ENCODE measurements at regions not wholly inside any gene's neighbourhood (a gene's known extent, or its start where the extent isn't known, plus 50 kb on each side); places are given as distances from the start of the nearest gene placed in this dataset.

DNA sequence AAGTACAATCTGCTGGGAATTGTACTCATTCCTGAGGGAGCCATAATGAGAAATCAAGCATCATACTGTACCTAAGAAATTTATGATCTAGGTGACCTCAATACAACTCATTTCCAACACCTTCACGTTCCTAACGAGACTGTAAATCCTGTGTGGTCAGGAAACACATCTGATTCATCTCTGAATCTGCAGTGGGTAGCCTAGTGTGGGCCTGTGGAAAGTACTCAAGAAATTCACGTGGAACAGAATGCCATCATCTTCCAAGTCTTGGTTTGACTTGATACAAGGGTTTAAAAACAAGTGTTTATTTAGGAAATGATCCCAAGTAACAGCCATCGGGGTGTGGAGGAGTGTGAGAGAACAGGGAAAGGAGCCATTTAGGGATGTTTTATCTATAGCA lies 568.9 kb downstream of the EDEM1 start:
- TF ChIP-seq POLR2A (IDR thresholded peaks at IDR 0.05) (no peak), CTCF (IDR thresholded peaks at IDR 0.05) (no peak)
